HG03575 (cell line): ENCODE measurements at regions not wholly inside any gene's neighbourhood (a gene's known extent, or its start where the extent isn't known, plus 50 kb on each side); places are given as distances from the start of the nearest gene placed in this dataset.
A peak's percentile ranks its signal among the peaks of the same experiment; 100 is the strongest.
"Not testable (repeated sequence)": the region's sequence is repeated elsewhere in the genome, so short reads cannot be mapped to it uniquely, and the experiment has no call there.

Experiments
- ATAC-seq: cut with Tn5 transposase; IDR thresholded peaks from one replicate; pipeline ENCODE4 v1.9.1; 2021; ENCODE audit not compliant: unreplicated experiment, insufficient number of reproducible peaks, low FRiP score; ENCODE audit errors: extremely low read depth

DNA sequence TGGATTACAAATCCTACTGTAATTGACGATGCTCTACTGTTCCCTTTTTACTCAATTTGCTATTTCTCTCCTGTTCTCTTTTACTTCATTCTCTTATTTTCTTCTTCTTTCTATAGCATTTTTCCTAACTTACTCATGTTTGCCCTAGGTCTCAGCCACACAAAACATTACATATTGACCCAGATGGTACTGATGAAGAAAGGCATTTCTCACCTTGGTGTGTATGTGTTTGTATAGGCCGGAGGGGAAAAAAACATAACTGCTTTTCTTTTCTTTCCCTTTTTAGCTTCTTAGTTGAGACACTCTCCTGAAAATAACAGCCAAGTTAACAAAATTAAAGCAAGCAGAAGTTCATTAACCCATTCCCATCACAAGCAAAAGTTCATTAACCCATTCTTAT, 1019.8 kb upstream of the CDH18 start:
- ATAC-seq: no peak

- not testable (repeated sequence) for ATAC-seq
These were observed 1000.9 kb upstream of the CDH18 start for GRCh38 chr5:20988933-20989332.

DNA sequence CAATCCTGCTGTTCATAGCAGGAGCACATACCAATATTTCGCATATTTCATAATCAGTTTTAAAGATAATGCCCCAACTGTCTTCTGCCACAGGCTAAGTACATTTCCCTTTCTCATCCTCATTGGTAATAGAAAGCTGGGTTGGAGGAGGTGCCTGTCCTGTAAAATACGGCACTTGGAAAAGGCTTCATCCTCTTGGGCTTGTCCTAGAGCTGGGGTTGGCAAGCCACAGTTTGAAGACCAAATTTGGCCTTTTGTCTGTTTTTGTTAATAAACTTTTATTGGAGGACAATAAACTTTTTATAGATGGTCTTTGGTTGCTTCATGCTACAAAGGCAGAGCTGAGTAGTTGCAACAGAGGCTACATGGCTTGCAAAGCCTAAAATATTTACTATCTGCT, 997.8 kb upstream of the CDH18 start:
- no peak for ATAC-seq

- no peak for ATAC-seq
These were observed 986.4 kb upstream of the CDH18 start for GRCh38 chr5:20974426-20974825.

- ATAC-seq: peak; percentile 62
These were observed 984.5 kb upstream of the CDH18 start for GRCh38 chr5:20972419-20972925.

DNA sequence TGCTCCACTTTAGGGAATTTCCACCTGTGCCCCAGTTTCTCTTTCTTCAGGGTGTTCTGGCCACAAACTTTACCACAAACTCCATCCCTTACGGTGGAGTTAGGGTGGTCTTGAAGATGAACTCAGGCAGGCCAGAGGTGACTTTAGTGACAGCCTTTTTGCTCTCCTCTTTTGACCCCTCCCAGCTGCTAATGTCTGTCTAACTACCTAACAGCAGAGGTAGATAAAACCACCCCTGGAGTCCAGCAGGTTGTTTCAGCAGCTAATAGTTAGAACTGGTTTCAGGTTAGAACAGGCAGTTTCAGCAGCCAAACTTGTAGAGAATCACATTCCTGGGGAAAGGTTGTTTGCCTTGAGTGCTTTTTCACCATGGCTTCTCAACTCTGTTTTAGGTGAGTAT, 971.3 kb upstream of the CDH18 start:
- ATAC-seq: no peak

GRCh38 chr5:20958641-20959040, 970.6 kb upstream of the CDH18 start:
- ATAC-seq: no peak

DNA sequence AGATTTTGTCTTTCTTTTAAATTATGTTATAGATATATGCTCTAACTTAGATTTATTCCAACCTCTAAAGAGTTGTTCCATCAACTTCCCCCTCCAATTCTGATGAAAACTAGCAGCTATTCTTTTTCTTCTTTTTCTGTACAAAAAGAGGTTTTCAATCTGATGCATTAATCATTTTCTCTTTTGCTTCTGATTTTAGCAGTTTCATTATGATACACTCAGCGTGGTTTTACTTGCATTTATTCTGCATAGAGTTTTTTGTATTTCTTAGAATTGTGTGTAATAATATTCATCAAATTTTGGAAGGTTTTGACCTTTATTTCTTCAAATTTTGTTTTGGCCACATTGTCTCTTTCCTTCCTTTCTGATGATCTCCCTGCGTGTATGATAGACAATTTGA, 968.1 kb upstream of the CDH18 start:
- no peak for ATAC-seq

DNA sequence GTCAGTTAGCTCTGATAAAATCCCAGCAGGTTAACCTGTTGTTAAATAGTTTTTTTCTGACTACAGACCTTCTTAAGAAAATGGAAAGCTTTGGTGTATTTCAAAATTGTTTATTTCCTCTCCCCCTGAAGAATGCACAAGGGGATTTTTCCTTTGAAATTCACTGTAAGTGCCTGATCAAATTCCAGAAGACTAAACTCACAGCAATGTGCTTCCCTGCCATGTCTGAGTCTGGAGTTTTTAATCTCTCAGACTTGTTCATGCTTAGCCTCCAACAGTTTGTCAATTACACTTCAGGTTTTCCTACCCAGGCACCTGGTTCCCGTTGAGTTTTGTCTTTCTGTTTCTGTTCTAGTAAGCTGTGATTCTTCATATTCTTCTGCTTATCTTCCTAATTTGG, 961.6 kb upstream of the CDH18 start:
- ATAC-seq: no peak

DNA sequence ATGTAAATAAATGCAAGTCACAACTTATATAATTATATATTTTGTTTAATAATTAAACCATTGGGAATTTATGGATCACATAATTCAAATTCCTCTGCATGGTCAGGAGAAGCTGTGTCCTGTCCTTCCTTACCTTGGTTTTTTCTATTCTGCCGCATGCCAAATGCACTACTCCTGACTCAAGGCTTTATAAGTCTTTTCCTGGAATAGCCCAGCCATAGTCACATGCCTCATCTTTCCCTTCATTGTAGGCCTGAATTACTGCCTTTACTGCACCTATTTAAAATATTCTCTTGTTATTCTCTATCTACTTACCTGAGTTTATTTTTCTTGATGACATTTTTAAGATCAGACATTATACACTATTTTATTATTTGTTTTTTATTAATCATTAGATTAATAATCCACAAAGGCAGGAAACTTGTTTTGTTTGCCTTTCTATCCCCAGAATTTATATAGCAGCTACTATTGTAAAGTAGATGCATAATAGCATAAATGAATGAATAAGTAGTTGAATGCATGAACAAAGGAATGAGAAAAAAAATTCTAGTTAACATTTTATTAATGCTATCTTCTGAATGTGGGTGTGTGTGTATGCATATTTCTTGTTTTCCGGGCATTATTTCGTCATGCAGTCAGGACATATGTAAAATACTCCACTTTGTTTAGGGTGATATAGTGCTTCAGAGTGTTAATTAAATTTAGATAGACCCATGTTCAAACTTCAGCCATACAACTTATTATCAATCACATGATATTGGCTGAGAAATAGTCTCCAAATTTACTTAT, 955.4 kb upstream of the CDH18 start:
- not testable (repeated sequence) for ATAC-seq

DNA sequence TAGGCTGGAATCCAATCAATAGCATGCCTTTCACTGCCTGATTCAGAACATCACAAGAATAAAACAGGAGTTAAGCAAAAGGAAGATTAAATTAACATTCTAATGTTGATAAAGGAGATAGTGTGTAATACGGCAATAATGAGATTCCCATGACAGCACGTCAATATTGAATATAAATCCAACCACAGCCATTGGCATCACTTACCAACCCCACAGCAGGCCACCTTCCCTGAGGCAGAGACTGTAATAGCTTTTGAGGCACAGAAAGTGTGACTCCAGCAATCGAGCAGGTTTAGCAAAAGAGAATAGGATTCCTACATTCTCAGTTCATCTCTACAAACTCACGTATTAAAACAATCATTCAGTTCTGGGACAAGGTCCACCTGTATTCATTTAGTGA, 954.6 kb upstream of the CDH18 start:
- not testable (repeated sequence) for ATAC-seq

DNA sequence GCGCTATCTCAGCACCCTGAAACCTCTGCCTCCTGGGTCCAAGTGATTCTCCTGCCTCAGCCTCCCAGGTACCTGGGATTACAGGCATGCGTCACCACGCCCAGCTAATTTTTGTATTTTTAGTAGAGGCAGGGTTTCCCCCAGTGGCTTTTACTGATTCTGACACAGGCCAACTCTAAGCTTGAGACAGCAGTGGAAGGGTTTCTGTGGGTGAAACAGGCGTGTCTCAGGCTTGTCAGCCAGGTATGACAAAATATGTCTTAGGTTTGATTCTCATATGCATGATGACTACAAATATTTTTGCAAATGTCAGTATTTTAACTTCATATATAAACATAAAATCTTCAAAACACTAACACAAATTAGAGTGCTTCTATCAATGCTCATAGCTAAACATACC, 952.8 kb upstream of the CDH18 start:
- ATAC-seq: not testable (repeated sequence)

GRCh38 chr5:20890936-20891335, 902.9 kb upstream of the CDH18 start:
- not testable (repeated sequence) for ATAC-seq

DNA sequence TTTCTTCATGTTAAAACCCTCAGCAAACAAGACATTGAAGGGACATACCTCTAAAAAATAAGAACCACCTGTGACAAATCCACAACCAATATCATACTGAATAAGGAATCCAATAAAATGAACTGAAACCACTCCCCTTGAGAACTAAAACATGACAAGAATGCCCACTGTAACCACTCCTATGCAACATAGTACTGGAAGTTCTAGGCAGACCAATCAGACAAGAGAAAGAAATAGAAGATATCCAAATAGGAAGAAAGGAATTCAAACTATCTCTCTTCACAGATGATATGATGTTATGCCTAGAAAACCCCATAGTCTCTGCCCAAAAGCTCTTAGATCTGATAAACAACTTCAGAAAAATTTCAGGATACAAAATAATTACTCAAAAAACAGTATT, 887.7 kb upstream of the CDH18 start:
- not testable (repeated sequence) for ATAC-seq

GRCh38 chr5:20865892-20866291, 877.9 kb upstream of the CDH18 start:
- not testable (repeated sequence) for ATAC-seq

GRCh38 chr5:20833081-20833627, 845.2 kb upstream of the CDH18 start:
- no peak for ATAC-seq

GRCh38 chr5:20832204-20833080, 844.4 kb upstream of the CDH18 start:
- no peak for ATAC-seq

GRCh38 chr5:20825951-20826350, 838.0 kb upstream of the CDH18 start:
- ATAC-seq: not testable (repeated sequence)

GRCh38 chr5:20797216-20797615, 809.2 kb upstream of the CDH18 start:
- ATAC-seq: not testable (repeated sequence)

GRCh38 chr5:20784755-20785154, 796.8 kb upstream of the CDH18 start:
- not testable (repeated sequence) for ATAC-seq
